ENCODE measurements at regions not wholly inside any gene's neighbourhood (a gene's known extent, or its start where the extent isn't known, plus 50 kb on each side); places are given as distances from the start of the nearest gene placed in this dataset.

DNA sequence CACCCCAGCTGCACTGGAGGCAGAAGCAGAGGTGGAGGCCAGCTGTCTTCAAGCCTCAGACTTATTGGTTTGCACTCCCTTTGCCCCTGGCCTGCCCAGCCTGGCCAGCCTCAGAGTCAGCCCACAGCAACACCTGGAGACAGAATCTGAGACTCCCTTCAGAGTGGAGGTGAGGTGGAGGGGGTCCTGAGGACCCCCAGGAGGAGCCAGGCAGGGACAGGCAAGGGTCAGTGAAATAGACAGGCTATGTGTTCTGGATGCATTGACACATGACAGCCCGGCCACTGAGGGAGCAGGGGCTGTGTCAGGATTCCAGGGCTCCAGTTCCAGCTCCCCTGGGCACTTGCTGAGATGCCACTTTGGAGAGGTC lies 309.7 kb downstream of the MYCN start:
- H3K9me2 ChIP-seq (replicated peaks; ENCODE audit: insufficient read depth, low read length) = no peaks in the 10 kb centered on the region
- no peak overlapping the region for H2AFZ ChIP-seq (ENCODE audit: low read depth, low read length, severe bottlenecking)
- no peaks in the 10 kb centered on the region for H3K79me2 ChIP-seq (ENCODE audit: insufficient read depth, low read length)
- H3K9me3 ChIP-seq (ENCODE audit: insufficient read depth, low read length) = no peaks in the 10 kb centered on the region
- no peaks in the 10 kb centered on the region for H3F3A ChIP-seq (ENCODE audit: insufficient read depth)
- no peaks in the 10 kb centered on the region for H3K36me3 ChIP-seq (ENCODE audit: low read length)
- H3K27ac ChIP-seq (ENCODE audit: low read depth, low read length) = no peak overlapping the region
- H4K20me1 ChIP-seq (ENCODE audit: low read depth, low read length) = no peaks in the 10 kb centered on the region
- no peak overlapping the region for H3K9ac ChIP-seq (ENCODE audit: low read length)
- TF ChIP-seq, protein P1, sequence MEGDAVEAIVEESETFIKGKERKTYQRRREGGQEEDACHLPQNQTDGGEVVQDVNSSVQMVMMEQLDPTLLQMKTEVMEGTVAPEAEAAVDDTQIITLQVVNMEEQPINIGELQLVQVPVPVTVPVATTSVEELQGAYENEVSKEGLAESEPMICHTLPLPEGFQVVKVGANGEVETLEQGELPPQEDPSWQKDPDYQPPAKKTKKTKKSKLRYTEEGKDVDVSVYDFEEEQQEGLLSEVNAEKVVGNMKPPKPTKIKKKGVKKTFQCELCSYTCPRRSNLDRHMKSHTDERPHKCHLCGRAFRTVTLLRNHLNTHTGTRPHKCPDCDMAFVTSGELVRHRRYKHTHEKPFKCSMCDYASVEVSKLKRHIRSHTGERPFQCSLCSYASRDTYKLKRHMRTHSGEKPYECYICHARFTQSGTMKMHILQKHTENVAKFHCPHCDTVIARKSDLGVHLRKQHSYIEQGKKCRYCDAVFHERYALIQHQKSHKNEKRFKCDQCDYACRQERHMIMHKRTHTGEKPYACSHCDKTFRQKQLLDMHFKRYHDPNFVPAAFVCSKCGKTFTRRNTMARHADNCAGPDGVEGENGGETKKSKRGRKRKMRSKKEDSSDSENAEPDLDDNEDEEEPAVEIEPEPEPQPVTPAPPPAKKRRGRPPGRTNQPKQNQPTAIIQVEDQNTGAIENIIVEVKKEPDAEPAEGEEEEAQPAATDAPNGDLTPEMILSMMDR (IDR thresholded peaks at IDR 0.05; ENCODE audit: insufficient read depth, low read length, poor library complexity, severe bottlenecking) = no peak
- TF ChIP-seq EZH2phosphoT487 (conservative IDR thresholded peaks at IDR 0.05; ENCODE audit: low read length) = no peak
- H3K27me3 ChIP-seq (ENCODE audit: low read length) = no peaks in the 10 kb centered on the region
- H3K4me2 ChIP-seq (ENCODE audit: low read depth, low read length, poor library complexity, severe bottlenecking) = no peak overlapping the region
- H3K4me3 ChIP-seq (ENCODE audit: insufficient read depth, low read length, poor library complexity, severe bottlenecking) = no peak overlapping the region

DNA sequence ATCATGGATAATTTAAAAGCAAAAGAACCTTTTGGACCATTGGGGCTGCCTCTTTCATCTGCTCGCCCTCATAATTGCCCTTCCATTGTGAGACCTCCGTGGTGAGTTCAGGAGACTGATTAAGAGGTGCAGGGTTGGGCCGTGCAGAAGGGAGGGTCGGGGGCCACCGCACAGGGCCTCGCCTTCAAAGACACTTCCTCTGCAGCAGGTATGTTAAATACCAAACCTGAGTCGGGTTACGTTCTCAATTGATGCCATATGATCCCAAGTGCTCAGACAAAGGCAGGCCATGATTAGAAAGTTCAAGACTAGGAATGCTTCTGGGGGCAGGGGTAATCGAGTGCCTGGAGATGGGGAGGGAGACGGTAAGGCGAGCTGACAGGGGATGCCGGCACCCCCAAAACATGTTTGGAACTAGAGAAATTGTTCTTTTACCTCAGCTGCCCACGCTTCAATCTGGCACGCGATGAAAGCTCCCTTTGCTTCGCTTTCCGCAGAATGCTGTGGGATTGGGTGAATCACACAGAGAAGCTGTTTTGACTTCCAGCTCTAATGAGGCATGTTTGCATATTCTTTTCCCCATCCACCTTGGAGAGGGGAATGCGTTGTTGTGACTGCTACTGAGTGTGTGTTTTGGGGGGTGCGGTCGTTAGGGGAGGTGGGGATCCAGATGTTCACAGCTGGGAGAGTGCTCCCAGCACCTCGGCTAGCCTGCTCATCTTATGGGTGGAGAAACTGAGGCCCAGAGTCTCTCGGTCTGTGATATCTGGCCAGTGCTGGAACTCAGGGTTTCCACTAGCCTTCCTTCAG lies 309.1 kb downstream of the MYCN start:
- H3K9ac ChIP-seq (ENCODE audit: low read length) = no peak overlapping the region
- H3K9me3 ChIP-seq (ENCODE audit: insufficient read depth, low read length) = no peaks in the 10 kb centered on the region
- H3K27me3 ChIP-seq (ENCODE audit: low read length) = no peaks in the 10 kb centered on the region
- no peak overlapping the region for H3K4me3 ChIP-seq (ENCODE audit: insufficient read depth, low read length, poor library complexity, severe bottlenecking)
- no peaks in the 10 kb centered on the region for H3K79me2 ChIP-seq (ENCODE audit: insufficient read depth, low read length)
- no peak overlapping the region for H3K4me2 ChIP-seq (ENCODE audit: low read depth, low read length, poor library complexity, severe bottlenecking)
- TF ChIP-seq, protein P1 (IDR thresholded peaks at IDR 0.05; ENCODE audit: insufficient read depth, low read length, poor library complexity, severe bottlenecking) = no peak
- no peak for TF ChIP-seq EZH2phosphoT487 (conservative IDR thresholded peaks at IDR 0.05; ENCODE audit: low read length)
- H3K36me3 ChIP-seq (ENCODE audit: low read length) = no peaks in the 10 kb centered on the region
- no peaks in the 10 kb centered on the region for H3F3A ChIP-seq (ENCODE audit: insufficient read depth)
- H4K20me1 ChIP-seq (ENCODE audit: low read depth, low read length) = no peaks in the 10 kb centered on the region
- no peak overlapping the region for H3K27ac ChIP-seq (ENCODE audit: low read depth, low read length)
- no peak overlapping the region for H2AFZ ChIP-seq (ENCODE audit: low read depth, low read length, severe bottlenecking)
- H3K9me2 ChIP-seq (replicated peaks; ENCODE audit: insufficient read depth, low read length) = no peaks in the 10 kb centered on the region

DNA sequence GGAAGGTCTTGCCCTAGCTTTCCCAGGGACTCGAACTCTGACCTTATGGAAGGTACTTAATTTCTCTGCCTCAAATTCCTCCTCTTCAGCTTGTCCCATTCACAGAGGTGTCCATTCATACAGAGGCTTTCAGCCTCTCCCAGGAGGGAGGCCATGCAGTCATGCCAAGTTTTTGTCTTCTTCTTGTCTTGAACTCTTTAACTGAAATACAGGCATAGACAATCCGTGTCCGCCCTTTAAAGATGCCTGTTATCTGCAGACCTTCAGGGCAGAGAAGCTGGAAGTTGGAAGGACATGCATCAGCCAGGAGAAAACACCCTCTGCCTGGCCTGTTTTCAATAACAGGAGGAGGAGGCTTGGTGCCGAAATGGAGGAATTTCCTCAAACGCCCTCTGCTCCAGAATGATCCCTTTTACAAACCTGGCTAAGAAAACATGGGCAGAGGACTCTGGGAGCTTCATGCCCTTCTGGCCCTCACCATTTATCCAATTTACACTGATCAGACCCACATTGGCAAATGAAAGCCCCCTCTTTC lies 308.3 kb downstream of the MYCN start:
- no peaks in the 10 kb centered on the region for H3F3A ChIP-seq (ENCODE audit: insufficient read depth)
- H3K4me3 ChIP-seq (ENCODE audit: insufficient read depth, low read length, poor library complexity, severe bottlenecking) = no peak overlapping the region
- no peaks in the 10 kb centered on the region for H3K27me3 ChIP-seq (ENCODE audit: low read length)
- H3K36me3 ChIP-seq (ENCODE audit: low read length) = no peaks in the 10 kb centered on the region
- no peaks in the 10 kb centered on the region for H3K9me2 ChIP-seq (replicated peaks; ENCODE audit: insufficient read depth, low read length)
- H4K20me1 ChIP-seq (ENCODE audit: low read depth, low read length) = no peaks in the 10 kb centered on the region
- TF ChIP-seq EZH2phosphoT487 (conservative IDR thresholded peaks at IDR 0.05; ENCODE audit: low read length) = no peak
- TF ChIP-seq, protein P1 (IDR thresholded peaks at IDR 0.05; ENCODE audit: insufficient read depth, low read length, poor library complexity, severe bottlenecking) = no peak
- no peak overlapping the region for H3K4me2 ChIP-seq (ENCODE audit: low read depth, low read length, poor library complexity, severe bottlenecking)
- no peak overlapping the region for H3K27ac ChIP-seq (ENCODE audit: low read depth, low read length)
- no peaks in the 10 kb centered on the region for H3K9me3 ChIP-seq (ENCODE audit: insufficient read depth, low read length)
- H3K9ac ChIP-seq (ENCODE audit: low read length) = no peak overlapping the region
- no peak overlapping the region for H2AFZ ChIP-seq (ENCODE audit: low read depth, low read length, severe bottlenecking)
- no peaks in the 10 kb centered on the region for H3K79me2 ChIP-seq (ENCODE audit: insufficient read depth, low read length)
